ENCODE measurements at regions not wholly inside any gene's neighbourhood (a gene's known extent, or its start where the extent isn't known, plus 50 kb on each side); places are given as distances from the start of the nearest gene placed in this dataset.

DNA sequence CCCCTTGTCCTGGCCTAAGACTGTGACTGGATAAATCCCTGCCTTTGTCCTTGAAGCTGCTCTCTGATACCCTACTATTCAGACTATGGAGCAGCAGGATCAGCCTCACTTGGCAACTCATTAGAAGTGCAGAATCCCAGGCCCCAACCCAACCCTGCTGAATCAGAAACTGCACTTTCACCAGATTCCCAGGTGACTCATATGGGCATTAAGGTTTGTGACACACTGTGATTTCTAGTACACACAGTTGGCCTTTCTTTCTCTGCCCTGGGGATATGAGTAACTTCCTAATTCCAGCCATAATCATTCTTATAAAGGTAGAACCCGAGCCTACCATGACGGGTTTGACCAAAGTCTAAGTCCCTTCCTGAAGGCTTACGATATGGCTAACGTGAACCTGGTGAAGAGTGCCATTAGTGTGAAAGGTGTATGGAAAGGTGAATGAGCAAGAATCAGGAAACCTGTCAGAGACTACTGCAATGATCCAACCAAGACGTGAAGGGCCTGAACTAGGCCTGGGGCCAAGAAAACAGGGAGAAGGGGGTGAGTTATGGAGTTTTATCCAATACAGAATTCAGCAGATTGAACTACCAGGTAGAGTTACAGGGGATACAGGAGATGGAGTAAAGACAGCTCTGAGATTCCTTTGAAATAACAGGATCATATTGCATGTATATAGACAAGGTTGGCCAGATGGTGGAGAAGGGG is 533.0 kb downstream of the BNC2 start:
- TF ChIP-seq, protein P1, sequence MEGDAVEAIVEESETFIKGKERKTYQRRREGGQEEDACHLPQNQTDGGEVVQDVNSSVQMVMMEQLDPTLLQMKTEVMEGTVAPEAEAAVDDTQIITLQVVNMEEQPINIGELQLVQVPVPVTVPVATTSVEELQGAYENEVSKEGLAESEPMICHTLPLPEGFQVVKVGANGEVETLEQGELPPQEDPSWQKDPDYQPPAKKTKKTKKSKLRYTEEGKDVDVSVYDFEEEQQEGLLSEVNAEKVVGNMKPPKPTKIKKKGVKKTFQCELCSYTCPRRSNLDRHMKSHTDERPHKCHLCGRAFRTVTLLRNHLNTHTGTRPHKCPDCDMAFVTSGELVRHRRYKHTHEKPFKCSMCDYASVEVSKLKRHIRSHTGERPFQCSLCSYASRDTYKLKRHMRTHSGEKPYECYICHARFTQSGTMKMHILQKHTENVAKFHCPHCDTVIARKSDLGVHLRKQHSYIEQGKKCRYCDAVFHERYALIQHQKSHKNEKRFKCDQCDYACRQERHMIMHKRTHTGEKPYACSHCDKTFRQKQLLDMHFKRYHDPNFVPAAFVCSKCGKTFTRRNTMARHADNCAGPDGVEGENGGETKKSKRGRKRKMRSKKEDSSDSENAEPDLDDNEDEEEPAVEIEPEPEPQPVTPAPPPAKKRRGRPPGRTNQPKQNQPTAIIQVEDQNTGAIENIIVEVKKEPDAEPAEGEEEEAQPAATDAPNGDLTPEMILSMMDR (conservative IDR thresholded peaks at IDR 0.05 in 1 of 2, IDR thresholded peaks at IDR 0.05 in 1 of 2; ENCODE audit: extremely low read depth in 1 of 2, insufficient read depth in 1 of 2, low read depth in 1 of 2, low read length in 2 of 2): no peak
- no peak for TF ChIP-seq EZH2 (IDR thresholded peaks at IDR 0.05; ENCODE audit: borderline replicate concordance, low read length)

Measured in mammary epithelial cell (primary cell).